Liver (tissue), 8 donors: ENCODE measurements at regions not wholly inside any gene's neighbourhood (a gene's known extent, or its start where the extent isn't known, plus 50 kb on each side); places are given as distances from the start of the nearest gene placed in this dataset.

ENCODE experiments used
- DNase-seq: peaks from one replicate; pipeline ENCODE4 v3.0.0-alpha.2; 2017; ENCODE audit warnings: low spot score
- H3K27ac ChIP-seq, 2 donors: one replicate each; pipeline ENCODE4 v1.7.0; 2013; ENCODE audit warnings: inconsistent platforms in 2 of 2, low read length in 2 of 2, control low read depth in 1 of 2, low read depth in 1 of 2, mild to moderate bottlenecking in 1 of 2
- H3K27me3 ChIP-seq, 4 donors: one replicate each; pipeline versions ENCODE4 v1.6.1 to v1.7.0; 2013; ENCODE audit warnings: low read length in 3 of 4, inconsistent platforms in 1 of 4, mild to moderate bottlenecking in 1 of 4, moderate library complexity in 1 of 4; ENCODE audit not compliant: control insufficient read depth in 4 of 4, insufficient read depth in 4 of 4
- H3K36me3 ChIP-seq, 4 donors: one replicate each; pipeline versions ENCODE4 v1.6.1 to v1.7.0; 2013; ENCODE audit warnings: low read length in 3 of 4, mild to moderate bottlenecking in 3 of 4, low read depth in 1 of 4, moderate library complexity in 1 of 4; ENCODE audit not compliant: control insufficient read depth in 4 of 4, insufficient read depth in 3 of 4
- H3K4me1 ChIP-seq, 4 donors: one replicate each; pipeline versions ENCODE4 v1.6.1 to v1.7.0; 2013; ENCODE audit warnings: low read length in 3 of 4, mild to moderate bottlenecking in 3 of 4, moderate library complexity in 1 of 4; ENCODE audit not compliant: control insufficient read depth in 4 of 4, insufficient read depth in 4 of 4
- H3K4me3 ChIP-seq, 3 donors: one replicate each; pipeline versions ENCODE4 v1.6.1 to v1.7.0; 2013; ENCODE audit warnings: low read length in 3 of 3, control low read depth in 1 of 3, low read depth in 1 of 3, mild to moderate bottlenecking in 1 of 3
- H3K9ac ChIP-seq, 2 donors: one replicate each; pipeline ENCODE4 v1.7.0; 2013; ENCODE audit warnings: low read length in 2 of 2, mild to moderate bottlenecking in 2 of 2, moderate library complexity in 2 of 2, control low read depth in 1 of 2, low read depth in 1 of 2
- H3K9me3 ChIP-seq, 4 donors: one replicate each; pipeline versions ENCODE4 v1.6.1 to v1.7.0; 2013; ENCODE audit warnings: low read length in 3 of 4; ENCODE audit not compliant: control insufficient read depth in 4 of 4
- ATF3 ChIP-seq: IDR thresholded peaks from 2 replicates; pipeline ENCODE4 v1.6.1; 2016; ENCODE audit warnings: antibody characterized with exemption
- CTCF ChIP-seq: fragments of 150-350 bp; IDR thresholded peaks from 2 replicates; pipeline ENCODE4 v1.5.1; 2017; ENCODE audit warnings: improper control_type of control experiment, low read depth, low read length; ENCODE audit not compliant: missing input control
- EGR1 ChIP-seq, 2 donors: IDR thresholded peaks; 2 replicates each; pipeline ENCODE4 v1.6.1; 2016 to 2018; ENCODE audit warnings: antibody characterized with exemption in 2 of 2, low read depth in 2 of 2
- FOXA1 ChIP-seq: IDR thresholded peaks from 2 replicates; pipeline ENCODE4 v1.6.1; 2016; ENCODE audit warnings: antibody characterized with exemption
- FOXA2 ChIP-seq: IDR thresholded peaks from 2 replicates; pipeline ENCODE4 v1.6.1; 2016; ENCODE audit warnings: antibody characterized with exemption
- GABPA ChIP-seq, 2 donors: IDR thresholded peaks in 1 of 2; conservative IDR thresholded peaks in 1 of 2; 2 replicates each; pipeline ENCODE4 v1.6.1; 2016; ENCODE audit warnings: antibody characterized with exemption in 2 of 2, mild to moderate bottlenecking in 1 of 2, moderate library complexity in 1 of 2
- HNF4A ChIP-seq, 2 donors: conservative IDR thresholded peaks; 2 replicates each; pipeline ENCODE4 v1.6.1; 2016; ENCODE audit warnings: antibody characterized with exemption in 2 of 2, mild to moderate bottlenecking in 2 of 2
- HNF4G ChIP-seq: IDR thresholded peaks from 2 replicates; pipeline ENCODE4 v1.6.1; 2016; ENCODE audit warnings: antibody characterized with exemption
- JUND ChIP-seq, 2 donors: IDR thresholded peaks; 2 replicates each; pipeline ENCODE4 v1.6.1; 2016; ENCODE audit warnings: antibody characterized with exemption in 2 of 2
- MAX ChIP-seq: IDR thresholded peaks from 2 replicates; pipeline ENCODE4 v1.6.1; 2016; ENCODE audit warnings: antibody characterized with exemption
- NR2F2 ChIP-seq: IDR thresholded peaks from 2 replicates; pipeline ENCODE4 v1.6.1; 2016; ENCODE audit warnings: antibody characterized with exemption
- REST ChIP-seq: IDR thresholded peaks from 2 replicates; pipeline ENCODE4 v1.6.1; 2016; ENCODE audit warnings: antibody characterized with exemption, mild to moderate bottlenecking
- RXRA ChIP-seq, 2 donors: IDR thresholded peaks; 2 replicates each; pipeline ENCODE4 v1.6.1; 2017 to 2018; ENCODE audit warnings: antibody characterized with exemption in 2 of 2, mild to moderate bottlenecking in 1 of 2
- SP1 ChIP-seq: IDR thresholded peaks from 2 replicates; pipeline ENCODE4 v1.6.1; 2018; ENCODE audit warnings: antibody characterized with exemption, mild to moderate bottlenecking
- TAF1 ChIP-seq: conservative IDR thresholded peaks from 2 replicates; pipeline ENCODE4 v1.6.1; 2016; ENCODE audit warnings: antibody characterized with exemption, mild to moderate bottlenecking
- YY1 ChIP-seq: IDR thresholded peaks from 2 replicates; pipeline ENCODE4 v1.6.1; 2016; ENCODE audit warnings: antibody characterized with exemption, mild to moderate bottlenecking
- ZBTB33 ChIP-seq: IDR thresholded peaks from 2 replicates; pipeline ENCODE4 v1.6.1; 2016; ENCODE audit warnings: antibody characterized with exemption
- WGBS: extraction: QIAGEN DNeasy Blood & Tissue Kit; methylation state at CpG from one replicate; pipeline ENCODE4 v1.1.7; 2013; 5-methylcytosine and 5-hydroxymethylcytosine counted together
- donor health status: healthy.
- donor health status: healthy.
- donor health status: healthy.
- donor health status: healthy.
- donor health status: healthy.

GRCh38 chr13:21797736-21798135 is 126.9 kb downstream of the FGF9 start:
- no peak for DNase-seq
- H3K27ac ChIP-seq = no peak overlapping the region
- peaks cover 0 to 3% (median 1%) of the 10 kb centered on the region in 4 donors for H3K27me3 ChIP-seq
- 68% methylated on average over 4 of the region's 4 CpGs for WGBS
- H3K9ac ChIP-seq = no peak overlapping the region
- TF ChIP-seq EGR1 (IDR thresholded peaks at IDR 0.05; ENCODE audit: low read depth in 2 of 2) (no peak), CTCF (no peak), TAF1 (no peak), FOXA1 (no peak), MAX (no peak), HNF4A (conservative IDR thresholded peaks at IDR 0.05) (no peak), GABPA (IDR thresholded peaks at IDR 0.05 in 1 of 2, conservative IDR thresholded peaks at IDR 0.05 in 1 of 2) (no peak), SP1 (no peak), FOXA2 (no peak), HNF4G (no peak)
- H3K4me3 ChIP-seq = no peak overlapping the region
- H3K4me1 ChIP-seq = no peaks in the 10 kb centered on the region
- no peaks in the 10 kb centered on the region for H3K9me3 ChIP-seq
- no peaks in the 10 kb centered on the region for H3K36me3 ChIP-seq

GRCh38 chr13:21798181-21798580 is 127.3 kb downstream of the FGF9 start:
- no peak for TF ChIP-seq SP1
- TF ChIP-seq RXRA (IDR thresholded peaks at IDR 0.05) = no peak
- TF ChIP-seq EGR1 (IDR thresholded peaks at IDR 0.05; ENCODE audit: low read depth in 2 of 2) = no peak
- TF ChIP-seq HNF4G = no peak
- TF ChIP-seq NR2F2 = no peak
- no peak for TF ChIP-seq ZBTB33
- no peak for TF ChIP-seq JUND (IDR thresholded peaks at IDR 0.05)
- TF ChIP-seq TAF1 = no peak
- TF ChIP-seq ATF3 = no peak
- TF ChIP-seq REST = no peak
- no peak for TF ChIP-seq YY1
- TF ChIP-seq MAX = no peak
- no peak for TF ChIP-seq GABPA (IDR thresholded peaks at IDR 0.05 in 1 of 2, conservative IDR thresholded peaks at IDR 0.05 in 1 of 2)
- TF ChIP-seq FOXA2 = no peak
- WGBS = 77% methylated on average over 3 of the region's 3 CpGs
- Histone ChIP-seq H3K27ac (no peak overlapping the region), H3K36me3 (no peaks in the 10 kb centered on the region), H3K9me3 (no peaks in the 10 kb centered on the region), H3K4me3 (no peak overlapping the region), H3K4me1 (no peaks in the 10 kb centered on the region), H3K9ac (no peak overlapping the region), H3K27me3 (peaks cover 0 to 3% (median 0%) of the 10 kb centered on the region in 4 donors)
- no peak for DNase-seq
